MM.1S (cell line): ENCODE measurements at regions not wholly inside any gene's neighbourhood (a gene's known extent, or its start where the extent isn't known, plus 50 kb on each side); places are given as distances from the start of the nearest gene placed in this dataset.

Source experiments
- DNase-seq: peaks from one replicate; pipeline ENCODE4 v3.0.0-alpha.2; 2015
- H2AFZ ChIP-seq: fragments of 300-600 bp; sonication (generic); 2 replicates; pipeline ENCODE4 v1.6.0; 2016; ENCODE audit warnings: antibody characterized with exemption, low read length
- H3F3A ChIP-seq: fragments of 300-600 bp; sonication (generic); 2 replicates; pipeline ENCODE4 v1.6.1; 2016; ENCODE audit warnings: mild to moderate bottlenecking, antibody characterized with exemption, low read length, moderate library complexity, mixed read lengths; ENCODE audit not compliant: insufficient read depth
- H3K27ac ChIP-seq: fragments of 300-600 bp; sonication (generic); 2 replicates; pipeline ENCODE4 v1.5.1; 2016; ENCODE audit warnings: mild to moderate bottlenecking, low read length
- H3K27me3 ChIP-seq: fragments of 300-600 bp; sonication (generic); replicated peaks from 2 replicates; pipeline ENCODE4 v1.6.0; 2016; ENCODE audit warnings: low read length; ENCODE audit not compliant: insufficient read depth
- H3K36me3 ChIP-seq: fragments of 300-600 bp; sonication (generic); replicated peaks from 2 replicates; pipeline ENCODE4 v1.6.1; 2016; ENCODE audit warnings: mild to moderate bottlenecking, low read length, mixed read lengths; ENCODE audit not compliant: insufficient read depth
- H3K4me1 ChIP-seq: fragments of 300-600 bp; sonication (generic); 2 replicates; pipeline ENCODE4 v1.6.1; 2016; ENCODE audit warnings: low read length, mixed read lengths
- H3K4me2 ChIP-seq: fragments of 300-600 bp; sonication (generic); 2 replicates; pipeline ENCODE4 v1.6.0; 2016; ENCODE audit warnings: low read depth, low read length
- H3K4me3 ChIP-seq: fragments of 300-600 bp; sonication (generic); 2 replicates; pipeline ENCODE4 v1.5.1; 2016; ENCODE audit warnings: low read length, mixed read lengths
- H3K79me2 ChIP-seq: fragments of 300-600 bp; sonication (generic); 2 replicates; pipeline ENCODE4 v1.6.1; 2016; ENCODE audit warnings: mixed run types, low read length, mixed read lengths
- H3K9ac ChIP-seq: fragments of 300-600 bp; sonication (generic); 2 replicates; pipeline ENCODE4 v1.6.1; 2016; ENCODE audit warnings: low read length, mixed read lengths
- H3K9me2 ChIP-seq: fragments of 300-600 bp; sonication (generic); replicated peaks from 2 replicates; pipeline ENCODE4 v1.6.1; 2016; ENCODE audit warnings: mild to moderate bottlenecking, low read length, mixed read lengths; ENCODE audit not compliant: insufficient read depth
- H3K9me3 ChIP-seq: fragments of 300-600 bp; sonication (generic); replicated peaks from 2 replicates; pipeline ENCODE4 v1.6.1; 2016; ENCODE audit warnings: mild to moderate bottlenecking, low read length, mixed read lengths; ENCODE audit not compliant: insufficient read depth
- H4K20me1 ChIP-seq: fragments of 300-600 bp; sonication (generic); 2 replicates; pipeline ENCODE4 v1.6.1; 2016; ENCODE audit warnings: mild to moderate bottlenecking, low read length, moderate library complexity, mixed read lengths; ENCODE audit not compliant: insufficient read depth
- EZH2 ChIP-seq: fragments of 300-600 bp; sonication (generic); optimal IDR thresholded peaks from 2 replicates; pipeline ENCODE3; 2017; ENCODE audit warnings: low read depth, mild to moderate bottlenecking, antibody characterized with exemption, low read length, mixed read lengths
- EZH2phosphoT487 ChIP-seq: fragments of 300-600 bp; sonication (generic); IDR thresholded peaks from 2 replicates; pipeline ENCODE4 v1.6.1; 2018; ENCODE audit warnings: antibody characterized with exemption, low read length
- TF ChIP-seq, protein P1 (sequence below): fragments of 300-600 bp; sonication (generic); IDR thresholded peaks from 2 replicates; pipeline ENCODE4 v1.5.1; 2016; ENCODE audit warnings: antibody characterized with exemption, low read length, mixed read lengths

DNA sequence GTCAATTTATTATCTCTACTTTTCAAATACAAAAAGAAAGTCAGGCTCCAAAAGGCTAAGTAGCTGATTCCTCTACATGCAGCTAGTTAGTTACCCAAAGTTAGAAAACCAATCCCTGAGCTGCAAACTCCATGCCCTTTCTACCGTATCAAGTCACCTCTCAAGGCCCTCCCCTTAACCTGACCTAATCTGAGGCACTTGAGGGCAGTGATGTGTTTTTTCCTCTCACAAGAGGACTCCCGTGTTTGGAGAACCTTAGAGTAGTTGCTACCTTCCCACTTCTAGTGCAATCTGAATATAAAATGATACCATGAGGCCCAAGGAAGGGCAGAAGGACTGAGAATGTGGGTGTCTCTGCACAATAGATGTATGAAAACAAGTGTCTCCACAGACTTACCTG is 907.9 kb upstream of the CELF4 start:
- no peaks in the 10 kb centered on the region for H3K27me3 ChIP-seq
- H3K4me3 ChIP-seq: no peak overlapping the region
- no peak overlapping the region for H3K9ac ChIP-seq
- H3K79me2 ChIP-seq: no peaks in the 10 kb centered on the region
- H4K20me1 ChIP-seq: no peaks in the 10 kb centered on the region
- no peaks in the 10 kb centered on the region for H3F3A ChIP-seq
- no peak overlapping the region for H3K27ac ChIP-seq
- H2AFZ ChIP-seq: no peak overlapping the region
- no peak for DNase-seq
- no peaks in the 10 kb centered on the region for H3K4me1 ChIP-seq
- no peaks in the 10 kb centered on the region for H3K9me3 ChIP-seq
- no peaks in the 10 kb centered on the region for H3K9me2 ChIP-seq
- TF ChIP-seq, protein P1, sequence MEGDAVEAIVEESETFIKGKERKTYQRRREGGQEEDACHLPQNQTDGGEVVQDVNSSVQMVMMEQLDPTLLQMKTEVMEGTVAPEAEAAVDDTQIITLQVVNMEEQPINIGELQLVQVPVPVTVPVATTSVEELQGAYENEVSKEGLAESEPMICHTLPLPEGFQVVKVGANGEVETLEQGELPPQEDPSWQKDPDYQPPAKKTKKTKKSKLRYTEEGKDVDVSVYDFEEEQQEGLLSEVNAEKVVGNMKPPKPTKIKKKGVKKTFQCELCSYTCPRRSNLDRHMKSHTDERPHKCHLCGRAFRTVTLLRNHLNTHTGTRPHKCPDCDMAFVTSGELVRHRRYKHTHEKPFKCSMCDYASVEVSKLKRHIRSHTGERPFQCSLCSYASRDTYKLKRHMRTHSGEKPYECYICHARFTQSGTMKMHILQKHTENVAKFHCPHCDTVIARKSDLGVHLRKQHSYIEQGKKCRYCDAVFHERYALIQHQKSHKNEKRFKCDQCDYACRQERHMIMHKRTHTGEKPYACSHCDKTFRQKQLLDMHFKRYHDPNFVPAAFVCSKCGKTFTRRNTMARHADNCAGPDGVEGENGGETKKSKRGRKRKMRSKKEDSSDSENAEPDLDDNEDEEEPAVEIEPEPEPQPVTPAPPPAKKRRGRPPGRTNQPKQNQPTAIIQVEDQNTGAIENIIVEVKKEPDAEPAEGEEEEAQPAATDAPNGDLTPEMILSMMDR: no peak
- TF ChIP-seq EZH2phosphoT487: no peak
- TF ChIP-seq EZH2: no peak
- H3K36me3 ChIP-seq: no peaks in the 10 kb centered on the region
- no peak overlapping the region for H3K4me2 ChIP-seq

DNA sequence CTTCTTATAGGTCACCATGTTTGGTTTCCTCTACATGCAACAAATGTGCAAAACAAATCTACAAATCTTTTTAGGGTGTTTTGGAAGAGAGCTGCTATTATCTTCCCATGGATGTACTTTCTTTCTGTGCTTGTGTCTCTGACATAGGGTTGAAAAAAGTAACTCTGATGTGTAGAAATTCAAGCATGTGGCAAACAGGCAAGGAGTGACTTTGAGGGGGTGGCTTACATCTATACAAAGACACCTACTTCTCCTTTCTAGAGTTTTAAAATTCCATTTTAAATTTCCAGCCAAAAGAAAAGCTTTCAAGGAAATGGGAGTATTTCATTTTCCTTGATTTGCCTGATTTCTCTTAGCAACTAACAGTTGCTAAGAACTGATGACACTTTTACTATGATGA is 904.8 kb upstream of the CELF4 start:
- no peaks in the 10 kb centered on the region for H4K20me1 ChIP-seq
- no peak overlapping the region for H3K4me3 ChIP-seq
- no peaks in the 10 kb centered on the region for H3K9me2 ChIP-seq
- no peak overlapping the region for H3K9ac ChIP-seq
- TF ChIP-seq, protein P1: no peak
- TF ChIP-seq EZH2phosphoT487: no peak
- no peak for TF ChIP-seq EZH2
- no peak for DNase-seq
- no peak overlapping the region for H3K27ac ChIP-seq
- H3F3A ChIP-seq: no peaks in the 10 kb centered on the region
- no peaks in the 10 kb centered on the region for H3K36me3 ChIP-seq
- H3K27me3 ChIP-seq: no peaks in the 10 kb centered on the region
- H3K4me1 ChIP-seq: no peaks in the 10 kb centered on the region
- H3K9me3 ChIP-seq: no peaks in the 10 kb centered on the region
- H3K4me2 ChIP-seq: no peak overlapping the region
- H2AFZ ChIP-seq: no peak overlapping the region
- no peaks in the 10 kb centered on the region for H3K79me2 ChIP-seq

DNA sequence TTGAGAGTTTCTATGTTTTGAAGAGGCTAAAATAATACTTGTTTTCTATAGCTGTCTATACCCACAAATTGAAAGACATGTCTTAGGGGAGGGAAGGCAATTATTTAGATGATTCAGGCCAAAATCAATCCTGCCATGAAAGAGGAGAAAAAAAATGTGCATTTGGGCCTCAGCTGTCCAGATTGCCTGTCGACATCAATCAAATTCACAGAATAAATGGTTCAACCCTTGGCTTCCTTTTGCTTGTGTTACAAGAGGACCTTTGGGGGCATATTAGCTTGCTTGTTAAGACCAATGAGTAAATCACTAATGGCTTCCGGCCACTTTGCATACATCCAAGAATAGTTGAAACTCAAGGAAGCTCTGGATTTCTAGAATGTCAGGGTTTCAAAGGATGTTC is 900.8 kb upstream of the CELF4 start:
- no peaks in the 10 kb centered on the region for H3K27me3 ChIP-seq
- DNase-seq: no peak
- no peaks in the 10 kb centered on the region for H4K20me1 ChIP-seq
- no peaks in the 10 kb centered on the region for H3K9me2 ChIP-seq
- H3K79me2 ChIP-seq: no peaks in the 10 kb centered on the region
- no peak overlapping the region for H2AFZ ChIP-seq
- no peak overlapping the region for H3K4me2 ChIP-seq
- no peak overlapping the region for H3K27ac ChIP-seq
- no peaks in the 10 kb centered on the region for H3K9me3 ChIP-seq
- H3F3A ChIP-seq: no peaks in the 10 kb centered on the region
- no peak overlapping the region for H3K9ac ChIP-seq
- H3K4me1 ChIP-seq: no peaks in the 10 kb centered on the region
- H3K36me3 ChIP-seq: no peaks in the 10 kb centered on the region
- no peak for TF ChIP-seq EZH2phosphoT487
- TF ChIP-seq, protein P1: no peak
- no peak overlapping the region for H3K4me3 ChIP-seq
